Heart left ventricle (tissue), 13 donors: ENCODE measurements at regions not wholly inside any gene's neighbourhood (a gene's known extent, or its start where the extent isn't known, plus 50 kb on each side); places are given as distances from the start of the nearest gene placed in this dataset.

Source experiments
- POLR2A ChIP-seq, 2 donors: fragments of 450-650 bp; IDR thresholded peaks; one replicate each; pipeline ENCODE4 v1.6.1; 2017; ENCODE audit warnings: antibody characterized with exemption in 2 of 2, mild to moderate bottlenecking in 2 of 2, moderate library complexity in 2 of 2
- TF ChIP-seq, protein P1 (sequence below), 12 donors: fragments of 200-600 bp; sonication (generic) in 4 of 12; IDR thresholded peaks; one replicate each; pipeline versions ENCODE4 v1.5.0 to v1.8.0; 2018 to 2022; ENCODE audit warnings: antibody characterized with exemption in 12 of 12, mild to moderate bottlenecking in 5 of 12
- donor health status: ischemic (EF 13 %, LVEDD 7.1; RV severe dilation, severe dysfunction).
- donor health status: DM: no; HTN: yes; CAD: no.
- donor health status: DM: no; HTN: no; CAD: no.
- donor health status: ischemic (EF 25% LVEDD 6.9; RV normal size, moderate dysfunction).
- donor health status: ischemic (EF 25% LVEDD 5.7; RV mildly dilated, moderate dysfunction).
- donor health status: ischemic (EF 35%, LVEDD 5.7; RV mildly dilated, moderate dysfunction).
- donor health status: nonischemic (EF 11% LVEDD 7.7; RV severe dilation, severe dysfunction).
- donor health status: DM: yes; HTN: yes; CAD: no.
- donor health status: PGD.
- donor health status: ischemic (EF 29% LVEDD 5.4; RV normal size, mild dysfunction).
- donor health status: nonischemic (EF 23%, LVEDD 6.1; RV moderate dilation, normal function).

GRCh38 chr7:19262826-19263225, 117.6 kb upstream of the FERD3L start:
- no peak for TF ChIP-seq POLR2A (IDR thresholded peaks at IDR 0.05)
- TF ChIP-seq, protein P1, sequence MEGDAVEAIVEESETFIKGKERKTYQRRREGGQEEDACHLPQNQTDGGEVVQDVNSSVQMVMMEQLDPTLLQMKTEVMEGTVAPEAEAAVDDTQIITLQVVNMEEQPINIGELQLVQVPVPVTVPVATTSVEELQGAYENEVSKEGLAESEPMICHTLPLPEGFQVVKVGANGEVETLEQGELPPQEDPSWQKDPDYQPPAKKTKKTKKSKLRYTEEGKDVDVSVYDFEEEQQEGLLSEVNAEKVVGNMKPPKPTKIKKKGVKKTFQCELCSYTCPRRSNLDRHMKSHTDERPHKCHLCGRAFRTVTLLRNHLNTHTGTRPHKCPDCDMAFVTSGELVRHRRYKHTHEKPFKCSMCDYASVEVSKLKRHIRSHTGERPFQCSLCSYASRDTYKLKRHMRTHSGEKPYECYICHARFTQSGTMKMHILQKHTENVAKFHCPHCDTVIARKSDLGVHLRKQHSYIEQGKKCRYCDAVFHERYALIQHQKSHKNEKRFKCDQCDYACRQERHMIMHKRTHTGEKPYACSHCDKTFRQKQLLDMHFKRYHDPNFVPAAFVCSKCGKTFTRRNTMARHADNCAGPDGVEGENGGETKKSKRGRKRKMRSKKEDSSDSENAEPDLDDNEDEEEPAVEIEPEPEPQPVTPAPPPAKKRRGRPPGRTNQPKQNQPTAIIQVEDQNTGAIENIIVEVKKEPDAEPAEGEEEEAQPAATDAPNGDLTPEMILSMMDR (IDR thresholded peaks at IDR 0.05), result no peak
